ENCODE measurements at regions not wholly inside any gene's neighbourhood (a gene's known extent, or its start where the extent isn't known, plus 50 kb on each side); places are given as distances from the start of the nearest gene placed in this dataset.

GRCh38 chr3:13204177-13204581, 130.9 kb upstream of the IQSEC1 start:
- no peaks in the 10 kb centered on the region for H3K9me3 ChIP-seq

DNA sequence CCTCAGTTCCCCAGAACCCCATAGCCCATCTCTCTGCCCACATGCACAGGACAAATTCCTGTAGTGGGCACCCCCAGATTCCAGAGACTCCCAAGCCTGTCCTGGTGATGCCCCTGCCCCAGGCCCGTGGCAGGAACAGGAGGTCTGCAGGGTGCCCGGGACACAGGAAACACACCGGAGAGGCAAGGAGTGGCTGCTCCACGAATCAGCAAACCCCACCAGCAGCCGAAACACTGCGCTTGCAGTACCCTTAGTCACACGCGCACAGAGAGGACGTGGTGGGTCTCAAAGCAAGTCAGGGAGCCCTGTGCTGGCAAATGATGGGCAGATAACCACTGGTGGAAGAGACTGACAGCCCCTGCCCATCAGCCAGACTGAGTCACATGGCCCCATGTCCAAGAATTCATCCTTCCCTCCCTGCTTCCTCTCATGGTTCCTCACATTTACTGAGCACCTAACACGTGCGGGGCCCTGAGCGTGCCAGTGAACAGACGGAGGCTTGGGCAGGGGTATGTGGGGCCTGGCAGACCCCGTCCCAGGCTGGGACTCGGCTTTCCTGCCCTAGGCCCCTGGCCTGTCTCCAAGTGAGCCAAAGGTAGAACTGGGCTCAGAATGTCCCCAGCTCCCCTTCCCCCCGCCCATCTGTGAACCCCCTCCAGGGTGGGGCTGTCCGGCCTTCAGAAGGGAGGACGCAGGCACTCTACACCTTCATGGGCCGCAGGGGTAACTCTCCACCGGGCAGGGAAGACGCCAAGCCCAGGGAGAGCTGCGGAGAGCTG, 130.4 kb upstream of the IQSEC1 start:
- no peaks in the 10 kb centered on the region for H3K36me3 ChIP-seq
- TF ChIP-seq POLR2A (IDR thresholded peaks at IDR 0.05) (no peak), CTCF (IDR thresholded peaks at IDR 0.05) (no peak)
- H3K9me3 ChIP-seq = no peaks in the 10 kb centered on the region
- H3K4me3 ChIP-seq = no peak overlapping the region
- H3K4me1 ChIP-seq = no peaks in the 10 kb centered on the region
- no peak overlapping the region for H3K27ac ChIP-seq
- DNase-seq = peak in 1 of 3 donors; percentile 29
- H3K27me3 ChIP-seq = no peaks in the 10 kb centered on the region

More at GRCh38 chr3:13204177-13204581, 130.9 kb upstream of the IQSEC1 start:
- Histone ChIP-seq H3K27me3 (no peaks in the 10 kb centered on the region), H3K27ac (no peak overlapping the region), H3K4me1 (no peaks in the 10 kb centered on the region), H3K4me3 (no peak overlapping the region), H3K36me3 (no peaks in the 10 kb centered on the region)
- DNase-seq = no peak
- TF ChIP-seq POLR2A (IDR thresholded peaks at IDR 0.05) (no peak), CTCF (IDR thresholded peaks at IDR 0.05) (no peak)

- no peaks in the 10 kb centered on the region for H3K27me3 ChIP-seq
- no peak for TF ChIP-seq CTCF (IDR thresholded peaks at IDR 0.05)
- TF ChIP-seq POLR2A (IDR thresholded peaks at IDR 0.05) = no peak
- no peak overlapping the region for H3K4me3 ChIP-seq
- H3K9me3 ChIP-seq = no peaks in the 10 kb centered on the region
- H3K27ac ChIP-seq = no peak overlapping the region
- H3K4me1 ChIP-seq = no peaks in the 10 kb centered on the region
- no peaks in the 10 kb centered on the region for H3K36me3 ChIP-seq
- DNase-seq = no peak
Observed at GRCh38 chr3:13202744-13203397, 129.6 kb upstream of the IQSEC1 start.

DNA sequence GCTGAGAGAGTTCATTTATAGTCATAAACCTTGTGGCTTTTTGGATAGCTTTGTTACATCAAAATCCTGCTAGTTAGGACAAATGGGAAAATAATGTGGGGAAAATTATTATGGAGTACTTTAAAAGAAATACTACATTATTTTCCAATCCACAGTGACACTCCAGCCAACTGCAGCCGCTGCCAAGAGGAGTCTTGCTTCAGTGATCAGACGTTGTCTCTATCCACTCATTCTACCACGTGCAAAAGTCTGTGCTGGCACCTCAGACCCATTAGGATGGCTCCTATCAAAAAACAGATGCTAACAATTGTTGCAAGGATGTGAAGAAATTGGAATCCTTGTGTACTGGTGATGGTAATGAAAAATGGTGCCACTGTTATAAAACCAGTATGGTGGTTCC, 128.6 kb upstream of the IQSEC1 start:
- Histone ChIP-seq H3K27ac (no peak overlapping the region), H3K4me1 (no peaks in the 10 kb centered on the region), H3K27me3 (no peaks in the 10 kb centered on the region), H3K4me3 (no peak overlapping the region), H3K36me3 (no peaks in the 10 kb centered on the region), H3K9me3 (no peaks in the 10 kb centered on the region)
- TF ChIP-seq POLR2A (IDR thresholded peaks at IDR 0.05) (no peak), CTCF (IDR thresholded peaks at IDR 0.05) (no peak)
- no peak for DNase-seq

DNA sequence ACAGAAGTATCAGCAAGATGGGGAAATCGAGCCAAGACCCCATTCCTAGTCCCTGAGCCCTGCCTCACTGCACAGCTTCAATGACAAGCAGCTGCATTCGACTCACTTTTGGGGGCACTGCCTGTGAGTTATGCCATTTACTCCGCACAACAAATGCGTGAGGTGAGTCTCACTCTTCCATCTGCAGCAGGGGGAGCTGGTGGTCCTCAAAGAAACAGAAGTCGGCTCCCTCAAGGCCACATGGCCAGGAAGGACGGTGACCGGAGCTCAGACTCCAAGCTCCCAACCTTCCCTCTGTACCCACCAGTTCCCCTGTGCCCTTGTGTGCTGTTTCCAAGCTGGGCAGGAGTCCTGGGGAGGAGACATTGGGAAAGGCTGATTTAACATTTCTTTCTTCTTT, 127.7 kb upstream of the IQSEC1 start:
- DNase-seq = no peak
- H3K27me3 ChIP-seq = no peaks in the 10 kb centered on the region

More for the DNA sequence above, 127.7 kb upstream of the IQSEC1 start:
- H3K9me3 ChIP-seq = no peaks in the 10 kb centered on the region
- H3K4me1 ChIP-seq = no peaks in the 10 kb centered on the region
- TF ChIP-seq POLR2A (IDR thresholded peaks at IDR 0.05) = no peak
- no peak for TF ChIP-seq CTCF (IDR thresholded peaks at IDR 0.05)
- H3K4me3 ChIP-seq = no peak overlapping the region
- no peaks in the 10 kb centered on the region for H3K36me3 ChIP-seq
- H3K27ac ChIP-seq = no peak overlapping the region

Measured in Peyer's patch (tissue), 4 donors.